H1 (cell line): ENCODE measurements at regions not wholly inside any gene's neighbourhood (a gene's known extent, or its start where the extent isn't known, plus 50 kb on each side); places are given as distances from the start of the nearest gene placed in this dataset.

Source experiments
- TEAD4 ChIP-seq: IDR thresholded peaks from 2 replicates; pipeline ENCODE4 v1.6.1; 2012; ENCODE audit warnings: low read depth, low read length, inconsistent platforms, mixed read lengths

GRCh38 chr2:41695198-41696113 lies 352.4 kb upstream of the PKDCC start (continued):
- no peak for TF ChIP-seq TEAD4
